ENCODE measurements at regions not wholly inside any gene's neighbourhood (a gene's known extent, or its start where the extent isn't known, plus 50 kb on each side); places are given as distances from the start of the nearest gene placed in this dataset.

DNA sequence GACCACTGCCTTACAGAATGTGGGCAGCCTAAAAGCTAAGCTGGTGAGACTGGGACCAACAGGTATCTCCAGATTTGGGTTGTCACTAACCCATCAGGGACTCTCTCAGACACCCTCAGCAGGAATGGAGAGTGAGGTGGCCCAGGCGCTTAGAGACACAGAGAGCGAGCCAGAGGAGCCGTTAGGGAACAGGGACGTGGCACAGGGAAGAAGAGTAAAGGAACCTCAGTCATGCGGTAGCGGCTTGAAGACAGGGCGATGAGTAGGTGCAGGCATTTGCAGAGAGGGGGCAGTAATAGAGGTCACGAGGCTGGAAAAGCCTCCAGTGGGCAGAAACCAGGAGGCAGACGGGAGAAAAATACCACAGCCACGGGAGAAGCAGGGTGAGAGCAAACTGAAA, 158.0 kb upstream of the CCND2 start:
- Histone ChIP-seq H2AFZ (ENCODE audit: low read depth, low read length) (no peak overlapping the region), H3K4me1 (ENCODE audit: control insufficient read depth, extremely low read depth, insufficient read depth, low read length) (no peaks in the 10 kb centered on the region), H3K27ac (ENCODE audit: insufficient read depth, low read depth, low read length) (no peak overlapping the region), H3K9me1 (replicated peaks; ENCODE audit: control insufficient read depth, extremely low read depth, insufficient read depth, low read length) (no peaks in the 10 kb centered on the region), H3K4me2 (ENCODE audit: insufficient read depth, low read length) (no peak overlapping the region), H3K79me2 (ENCODE audit: control insufficient read depth, insufficient read depth, low read length) (no peaks in the 10 kb centered on the region), H3K4me3 (replicated peaks in 1 of 3; ENCODE audit: insufficient read depth in 1 of 3, low read depth in 1 of 3, low read length in 3 of 3) (no peak overlapping the region), H4K20me1 (replicated peaks; ENCODE audit: control insufficient read depth, extremely low read depth, insufficient read depth, low read length) (no peaks in the 10 kb centered on the region), H3K9me3 (replicated peaks; ENCODE audit: control insufficient read depth, insufficient read depth, low read length) (no peaks in the 10 kb centered on the region), H3K27me3 (ENCODE audit: control insufficient read depth in 2 of 2, insufficient read depth in 2 of 2, low read length in 2 of 2) (peaks cover 0 to 2% of the 10 kb centered on the region in 2 experiments), H3K36me3 (ENCODE audit: control insufficient read depth in 2 of 2, extremely low read depth in 1 of 2, insufficient read depth in 2 of 2, low read length in 2 of 2) (no peaks in the 10 kb centered on the region), H3K9ac (replicated peaks; ENCODE audit: extremely low read depth, insufficient read depth, low read length) (no peak overlapping the region)
- ChIA-PET CTCF (interaction anchor here (0.6 to 4.2 kb wide), 4 partner anchors 18 to 196 kb away, joined by 3 to 31 read pairs (median 3); no protein-coding TSS in a partner anchor), POLR2A (no interaction called here)
- intact Hi-C loops (cut with micrococcal nuclease), result no loop called here
- TF ChIP-seq EZH2 (IDR thresholded peaks at IDR 0.05; ENCODE audit: borderline replicate concordance, low read depth, low read length, severe bottlenecking), result no peak
- TF ChIP-seq POLR2A (IDR thresholded peaks at IDR 0.05; ENCODE audit: low read depth, low read length), result no peak
- DNase-seq (ENCODE audit: low read depth, low spot score) (no peak), FAIRE-seq (no peak)
- dilution Hi-C loops (cut with MboI; ENCODE audit: extremely low pct_ligation_motif_present, low sequenced_read_pairs), result no loop called here
- BruUV-seq (replicated peaks), result no TSS peak

DNA sequence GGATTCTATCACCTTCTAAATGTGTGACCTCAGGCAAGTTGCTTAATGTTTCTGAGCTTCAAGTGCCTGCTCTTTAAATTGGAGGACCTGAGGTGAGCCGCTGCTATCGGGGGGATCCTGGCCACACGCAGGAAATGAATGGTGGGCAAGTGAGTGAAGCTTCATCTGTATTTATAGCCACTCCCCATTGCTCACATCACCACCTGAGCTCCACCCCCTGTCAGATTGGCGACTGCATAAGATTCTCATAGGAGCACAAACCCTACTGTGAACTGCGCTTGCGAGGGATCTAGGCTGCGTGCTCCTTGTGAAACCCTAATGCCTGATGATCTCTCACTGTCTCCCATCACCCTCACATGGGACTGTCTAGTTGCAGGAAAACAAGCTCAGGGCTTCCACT, 158.6 kb upstream of the CCND2 start:
- dilution Hi-C loops (cut with MboI; ENCODE audit: extremely low pct_ligation_motif_present, low sequenced_read_pairs), result no loop called here
- intact Hi-C loops (cut with micrococcal nuclease), result no loop called here
- POLR2A ChIA-PET, result no interaction called here
- Histone ChIP-seq H4K20me1 (replicated peaks; ENCODE audit: control insufficient read depth, extremely low read depth, insufficient read depth, low read length) (no peaks in the 10 kb centered on the region), H3K36me3 (ENCODE audit: control insufficient read depth in 2 of 2, extremely low read depth in 1 of 2, insufficient read depth in 2 of 2, low read length in 2 of 2) (no peaks in the 10 kb centered on the region), H3K9me3 (replicated peaks; ENCODE audit: control insufficient read depth, insufficient read depth, low read length) (no peaks in the 10 kb centered on the region), H3K4me3 (replicated peaks in 1 of 3; ENCODE audit: insufficient read depth in 1 of 3, low read depth in 1 of 3, low read length in 3 of 3) (no peak overlapping the region), H3K4me2 (ENCODE audit: insufficient read depth, low read length) (no peak overlapping the region), H3K9me1 (replicated peaks; ENCODE audit: control insufficient read depth, extremely low read depth, insufficient read depth, low read length) (no peaks in the 10 kb centered on the region), H3K27ac (ENCODE audit: insufficient read depth, low read depth, low read length) (no peak overlapping the region), H3K4me1 (ENCODE audit: control insufficient read depth, extremely low read depth, insufficient read depth, low read length) (no peaks in the 10 kb centered on the region), H2AFZ (ENCODE audit: low read depth, low read length) (no peak overlapping the region), H3K9ac (replicated peaks; ENCODE audit: extremely low read depth, insufficient read depth, low read length) (no peak overlapping the region), H3K27me3 (ENCODE audit: control insufficient read depth in 2 of 2, insufficient read depth in 2 of 2, low read length in 2 of 2) (peaks cover 0 to 2% of the 10 kb centered on the region in 2 experiments), H3K79me2 (ENCODE audit: control insufficient read depth, insufficient read depth, low read length) (no peaks in the 10 kb centered on the region)
- TF ChIP-seq, protein P1, sequence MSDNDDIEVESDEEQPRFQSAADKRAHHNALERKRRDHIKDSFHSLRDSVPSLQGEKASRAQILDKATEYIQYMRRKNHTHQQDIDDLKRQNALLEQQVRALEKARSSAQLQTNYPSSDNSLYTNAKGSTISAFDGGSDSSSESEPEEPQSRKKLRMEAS (IDR thresholded peaks at IDR 0.05; ENCODE audit: insufficient read depth, insufficient read length), result no peak
- TF ChIP-seq FOS (IDR thresholded peaks at IDR 0.05; ENCODE audit: borderline replicate concordance, insufficient read depth, low read length), result no peak
- TF ChIP-seq EZH2 (IDR thresholded peaks at IDR 0.05; ENCODE audit: borderline replicate concordance, low read depth, low read length, severe bottlenecking), result no peak
- no peak for TF ChIP-seq MYC (IDR thresholded peaks at IDR 0.05; ENCODE audit: low read depth, low read length)
- BruUV-seq (replicated peaks), result no TSS peak
- DNase-seq (ENCODE audit: low read depth, low spot score) (no peak), FAIRE-seq (no peak)
- CTCF ChIA-PET, result interaction anchor here (0.6 to 4.2 kb wide), 2 partner anchors 162 to 195 kb away, joined by 3 to 31 read pairs; no protein-coding TSS in a partner anchor

Data from endothelial cell of umbilical vein (primary cell).